ENCODE measurements at regions not wholly inside any gene's neighbourhood (a gene's known extent, or its start where the extent isn't known, plus 50 kb on each side); places are given as distances from the start of the nearest gene placed in this dataset.

DNA sequence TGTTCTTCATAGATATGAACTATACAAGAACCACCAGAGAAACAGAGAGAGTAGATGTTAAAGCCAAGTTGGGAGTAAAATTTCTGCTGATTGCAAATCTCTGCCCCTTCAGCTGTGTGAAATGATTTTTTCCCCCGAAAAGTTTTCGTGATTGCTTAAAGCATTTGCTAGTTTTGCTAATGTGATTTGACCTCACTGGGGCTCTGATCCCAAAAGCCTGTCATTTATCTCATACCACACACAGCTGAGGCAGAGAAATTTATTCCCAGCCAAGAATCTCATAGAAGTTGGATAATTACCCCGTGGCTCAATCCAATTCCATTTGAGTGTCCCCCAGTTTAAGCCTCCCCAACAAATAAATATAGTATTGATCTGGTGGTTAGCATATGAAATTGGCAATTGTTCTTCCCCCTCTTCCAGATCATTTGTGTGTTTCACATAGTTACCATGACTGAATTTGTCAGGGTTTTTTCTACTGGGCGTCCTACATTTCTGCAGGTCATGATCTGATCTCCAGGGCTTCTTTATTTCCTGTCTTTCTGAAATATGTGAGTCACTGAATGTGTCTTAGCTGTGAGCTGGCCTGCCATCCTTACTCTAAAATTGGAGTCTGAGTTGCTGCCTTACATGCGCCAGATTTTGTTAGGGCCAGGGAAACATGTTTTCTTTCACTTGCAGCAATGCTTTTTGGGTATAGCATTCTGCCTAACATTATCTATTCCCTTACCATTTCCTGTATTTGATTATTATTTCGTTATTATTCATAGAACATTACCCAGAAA is 167.5 kb upstream of the FRMPD4 start:
- TF ChIP-seq, protein P1, sequence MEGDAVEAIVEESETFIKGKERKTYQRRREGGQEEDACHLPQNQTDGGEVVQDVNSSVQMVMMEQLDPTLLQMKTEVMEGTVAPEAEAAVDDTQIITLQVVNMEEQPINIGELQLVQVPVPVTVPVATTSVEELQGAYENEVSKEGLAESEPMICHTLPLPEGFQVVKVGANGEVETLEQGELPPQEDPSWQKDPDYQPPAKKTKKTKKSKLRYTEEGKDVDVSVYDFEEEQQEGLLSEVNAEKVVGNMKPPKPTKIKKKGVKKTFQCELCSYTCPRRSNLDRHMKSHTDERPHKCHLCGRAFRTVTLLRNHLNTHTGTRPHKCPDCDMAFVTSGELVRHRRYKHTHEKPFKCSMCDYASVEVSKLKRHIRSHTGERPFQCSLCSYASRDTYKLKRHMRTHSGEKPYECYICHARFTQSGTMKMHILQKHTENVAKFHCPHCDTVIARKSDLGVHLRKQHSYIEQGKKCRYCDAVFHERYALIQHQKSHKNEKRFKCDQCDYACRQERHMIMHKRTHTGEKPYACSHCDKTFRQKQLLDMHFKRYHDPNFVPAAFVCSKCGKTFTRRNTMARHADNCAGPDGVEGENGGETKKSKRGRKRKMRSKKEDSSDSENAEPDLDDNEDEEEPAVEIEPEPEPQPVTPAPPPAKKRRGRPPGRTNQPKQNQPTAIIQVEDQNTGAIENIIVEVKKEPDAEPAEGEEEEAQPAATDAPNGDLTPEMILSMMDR (conservative IDR thresholded peaks at IDR 0.05; ENCODE audit: low read depth, low read length), result no peak
- TF ChIP-seq EZH2 (IDR thresholded peaks at IDR 0.05; ENCODE audit: borderline replicate concordance, low read depth, low read length, poor library complexity, severe bottlenecking), result no peak
